ENCODE measurements at regions not wholly inside any gene's neighbourhood (a gene's known extent, or its start where the extent isn't known, plus 50 kb on each side); places are given as distances from the start of the nearest gene placed in this dataset.

DNA sequence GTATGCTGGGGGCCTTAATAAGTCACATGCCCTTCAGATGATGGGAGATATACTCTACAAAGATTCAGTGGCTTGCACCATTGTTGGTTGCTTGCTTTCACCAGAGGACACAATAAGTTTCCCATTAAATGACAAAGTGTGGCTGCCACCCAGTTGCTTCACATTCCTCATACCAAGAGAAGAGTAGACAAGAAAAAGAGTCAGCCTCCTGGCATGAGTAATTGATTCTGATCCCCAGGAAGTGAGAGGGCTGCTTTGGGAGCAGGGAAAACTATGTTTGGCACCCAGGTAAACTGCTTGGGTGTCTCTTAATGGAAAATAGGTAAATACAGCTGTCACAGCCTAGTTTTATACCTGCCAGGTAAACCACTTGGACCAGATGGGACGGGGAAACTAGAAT is 66.7 kb upstream of the IL6 start:
- TF ChIP-seq POLR2A (IDR thresholded peaks at IDR 0.05; ENCODE audit: low read depth, low read length), result no peak
- no peak for TF ChIP-seq POLR2AphosphoS5 (IDR thresholded peaks at IDR 0.05; ENCODE audit: low read depth, low read length)
- no peak for TF ChIP-seq TAF1 (IDR thresholded peaks at IDR 0.05; ENCODE audit: borderline replicate concordance, low read depth, low read length)
